ENCODE measurements at regions not wholly inside any gene's neighbourhood (a gene's known extent, or its start where the extent isn't known, plus 50 kb on each side); places are given as distances from the start of the nearest gene placed in this dataset.

- TF ChIP-seq CTCF (IDR thresholded peaks at IDR 0.05; ENCODE audit: poor library complexity) (no peak), EZH2 (IDR thresholded peaks at IDR 0.05; ENCODE audit: borderline replicate concordance) (no peak)
Measured at GRCh38 chr1:37234941-37235418, 200.7 kb upstream of the GRIK3 start.

Measured in hepatocyte (in vitro differentiated cells).